HCT116 (cell line): ENCODE measurements at regions not wholly inside any gene's neighbourhood (a gene's known extent, or its start where the extent isn't known, plus 50 kb on each side); places are given as distances from the start of the nearest gene placed in this dataset.

ENCODE experiments used
- ATAC-seq: fragments of 200-7000 bp; cut with Tn5 transposase; 2 replicates; pipeline ENCODE4 v1.9.1; 2020; ENCODE audit warnings: mild to moderate bottlenecking, moderate library complexity
- BruUV-seq: library from RNA; stranded (reverse); fragments of 400-500 nt; replicated peaks from 2 replicates; lab custom pipeline; 2021; lab: Mats Ljungman, UMichigan
- CTCF ChIA-PET: fragments of 300-600 bp; sonication (Branson Sonifier 250); formaldehyde crosslinking; loops from one replicate; lab custom pipeline; 2021; ENCODE audit warnings: antibody characterized with exemption; lab: Charles Lee
- POLR2A ChIA-PET: fragments of 300-600, 350-600 bp; sonication (Branson Sonifier 250); formaldehyde crosslinking; loops from one replicate; lab custom pipeline; 2021; ENCODE audit warnings: antibody characterized with exemption; lab: Charles Lee
- RAD21 ChIA-PET, 2 experiments: fragments of 300-600 bp; sonication (Branson Sonifier 250); formaldehyde crosslinking; loops; one replicate each; lab custom pipeline; 2023; ENCODE audit warnings: low total read pairs in 2 of 2; ENCODE audit not compliant: uncharacterized antibody in 2 of 2, unreplicated experiment in 2 of 2, low non-redundant PET in 1 of 2; lab: Charles Lee
- DNase-seq: peaks from one replicate; pipeline ENCODE4 v3.0.0-alpha.2; 2010; ENCODE audit warnings: low read depth, low spot score
- H2AFZ ChIP-seq: fragments of 200-600 bp; shearing (Covaris generic), sonication (generic); 2 replicates; pipeline ENCODE4 v1.6.1; 2017; ENCODE audit warnings: low read depth, mixed run types, mixed read lengths, antibody characterized with exemption, low read length; ENCODE audit not compliant: poor library complexity, severe bottlenecking
- H3K27ac ChIP-seq: 2 replicates; pipeline ENCODE4 v1.5.1; 2012; ENCODE audit warnings: low read depth, low read length
- H3K27me3 ChIP-seq: fragments of 200-600 bp; sonication (generic); 2 replicates; pipeline ENCODE4 v1.6.1; 2016; ENCODE audit warnings: mixed run types, low read length, mixed read lengths; ENCODE audit not compliant: insufficient read depth
- H3K36me3 ChIP-seq, 2 experiments: fragments of 200-500 bp in 1 of 2; fragments of 200-600 bp in 1 of 2; sonication (Bioruptor generic) in 1 of 2; sonication (generic) in 1 of 2; 2 replicates each; pipeline versions ENCODE4 v1.5.1 to v1.6.1; 2014 to 2016; ENCODE audit warnings: low read length in 2 of 2, inconsistent platforms in 1 of 2, mixed read lengths in 1 of 2, mixed run types in 1 of 2; ENCODE audit not compliant: insufficient read depth in 2 of 2, control insufficient read depth in 1 of 2
- H3K4me1 ChIP-seq, 2 experiments: fragments of 200-600 bp in 1 of 2; sonication (generic) in 1 of 2; 2 replicates each; pipeline versions ENCODE4 v1.5.1 to v1.6.1; 2012 to 2017; ENCODE audit warnings: low read length in 2 of 2, inconsistent platforms in 1 of 2, mild to moderate bottlenecking in 1 of 2, mixed read lengths in 1 of 2, mixed run types in 1 of 2, moderate library complexity in 1 of 2; ENCODE audit not compliant: insufficient read depth in 2 of 2, control insufficient read depth in 1 of 2
- H3K4me2 ChIP-seq: fragments of 200-600 bp; sonication (generic); 2 replicates; pipeline ENCODE4 v1.6.1; 2017; ENCODE audit warnings: mixed run types, low read length, mixed read lengths
- H3K4me3 ChIP-seq, 2 experiments: fragments of 200-600 bp in 1 of 2; sonication (generic) in 1 of 2; replicated peaks in 1 of 2; 2 replicates each; pipeline ENCODE4 v1.5.1; 2011 to 2016; ENCODE audit warnings: low read length in 2 of 2, control low read depth in 1 of 2, low read depth in 1 of 2, mild to moderate bottlenecking in 1 of 2, mixed read lengths in 1 of 2, mixed run types in 1 of 2
- H3K79me2 ChIP-seq: fragments of 200-600 bp; sonication (generic); 2 replicates; pipeline ENCODE4 v1.6.1; 2017; ENCODE audit warnings: mild to moderate bottlenecking, mixed run types, low read length, moderate library complexity, mixed read lengths; ENCODE audit not compliant: insufficient read depth
- H3K9ac ChIP-seq: fragments of 200-600 bp; sonication (generic); 2 replicates; pipeline ENCODE4 v1.6.1; 2016; ENCODE audit warnings: low read length, mixed read lengths
- H3K9me2 ChIP-seq: fragments of 200-600 bp; sonication (generic), shearing (Covaris generic); 2 replicates; pipeline ENCODE4 v1.6.1; 2017; ENCODE audit warnings: mixed run types, mild to moderate bottlenecking, moderate library complexity; ENCODE audit not compliant: insufficient read depth
- H3K9me3 ChIP-seq, 2 experiments: fragments of 200-500 bp in 1 of 2; fragments of 200-600 bp in 1 of 2; sonication (Bioruptor generic) in 1 of 2; sonication (generic) in 1 of 2; 2 replicates each; pipeline ENCODE4 v1.6.1; 2014 to 2017; ENCODE audit warnings: low read length in 2 of 2, mixed read lengths in 2 of 2, inconsistent platforms in 1 of 2, low read depth in 1 of 2, mild to moderate bottlenecking in 1 of 2, mixed run types in 1 of 2, moderate library complexity in 1 of 2; ENCODE audit not compliant: control insufficient read depth in 1 of 2, insufficient read depth in 1 of 2
- H4K20me1 ChIP-seq: fragments of 200-600 bp; sonication (generic), shearing (Covaris generic); 2 replicates; pipeline ENCODE4 v1.6.1; 2017; ENCODE audit warnings: mixed run types, mild to moderate bottlenecking, moderate library complexity; ENCODE audit not compliant: insufficient read depth
- CBX3 ChIP-seq: IDR thresholded peaks from 2 replicates; pipeline ENCODE4 v1.6.1; 2012; ENCODE audit warnings: low read depth
- EGR1 ChIP-seq: IDR thresholded peaks from 2 replicates; pipeline ENCODE4 v1.6.1; 2012; ENCODE audit warnings: low read depth
- EZH2 ChIP-seq: fragments of 200-600 bp; sonication (generic); IDR thresholded peaks from 2 replicates; pipeline ENCODE4 v1.6.1; 2017; ENCODE audit warnings: antibody characterized with exemption, mixed run types
- FOSL1 ChIP-seq: IDR thresholded peaks from 2 replicates; pipeline ENCODE4 v1.6.1; 2012; ENCODE audit warnings: low read depth
- POLR2A ChIP-seq: IDR thresholded peaks from 2 replicates; pipeline ENCODE4 v1.7.0; 2011; ENCODE audit warnings: borderline replicate concordance; ENCODE audit not compliant: insufficient read depth, insufficient read length; ENCODE audit errors: extremely low read depth
- POLR2AphosphoS5 ChIP-seq: IDR thresholded peaks from 2 replicates; pipeline ENCODE4 v1.6.1; 2011; ENCODE audit warnings: mild to moderate bottlenecking, low read depth, low read length, moderate library complexity
- RAD21 ChIP-seq: IDR thresholded peaks from 2 replicates; pipeline ENCODE4 v1.6.1; 2012; ENCODE audit warnings: low read depth, mild to moderate bottlenecking
- SIN3A ChIP-seq: IDR thresholded peaks from 2 replicates; pipeline ENCODE4 v1.6.1; 2012; ENCODE audit warnings: low read depth
- SP1 ChIP-seq: IDR thresholded peaks from 2 replicates; pipeline ENCODE4 v1.6.1; 2012; ENCODE audit warnings: low read depth
- SRF ChIP-seq: IDR thresholded peaks from 2 replicates; pipeline ENCODE4 v1.6.1; 2012; ENCODE audit warnings: low read depth
- TCF7L2 ChIP-seq: IDR thresholded peaks from 2 replicates; pipeline ENCODE4 v1.7.0; 2011; ENCODE audit warnings: borderline replicate concordance, inconsistent platforms; ENCODE audit not compliant: insufficient read depth, insufficient read length; ENCODE audit errors: extremely low read depth
- YY1 ChIP-seq: IDR thresholded peaks from 2 replicates; pipeline ENCODE4 v1.6.1; 2011; ENCODE audit warnings: low read length, low read depth, moderate library complexity, mild to moderate bottlenecking; ENCODE audit not compliant: insufficient replicate concordance; ENCODE audit errors: extremely low read depth
- ZFX ChIP-seq: fragments of 450-650 bp; IDR thresholded peaks from 2 replicates; pipeline ENCODE4 v1.6.1; 2017
- ZNF274 ChIP-seq: fragments of 200-500 bp; sonication (Bioruptor generic); IDR thresholded peaks from 2 replicates; pipeline ENCODE4 v1.6.1; 2014; ENCODE audit warnings: mild to moderate bottlenecking, low read depth, low read length, inconsistent platforms
- intact Hi-C: fragments of 100-400 bp; cut with micrococcal nuclease; formaldehyde crosslinking; loops from 2 replicates; pipeline ENCODE4 v1.10.0; 2022
- TF ChIP-seq, protein P1 (sequence below): IDR thresholded peaks from 2 replicates; pipeline ENCODE4 v1.6.1; 2012
- TF ChIP-seq, protein P2 (sequence below): IDR thresholded peaks from 2 replicates; pipeline ENCODE4 v1.6.1; 2012
- TF ChIP-seq, protein P3 (sequence below), 3 experiments: fragments of 200-600 bp in 1 of 3; sonication (generic) in 1 of 3; IDR thresholded peaks in 2 of 3; conservative IDR thresholded peaks in 1 of 3; 2 replicates each; pipeline ENCODE4 v1.5.1; 2012 to 2017; ENCODE audit warnings: low read depth in 2 of 3, low read length in 2 of 3, antibody characterized with exemption in 1 of 3, borderline replicate concordance in 1 of 3, control low read depth in 1 of 3, mild to moderate bottlenecking in 1 of 3, mixed read lengths in 1 of 3, mixed run types in 1 of 3, moderate library complexity in 1 of 3; ENCODE audit not compliant: insufficient read depth in 1 of 3
- TF ChIP-seq, protein P4 (sequence below): IDR thresholded peaks from 2 replicates; pipeline ENCODE4 v1.6.1; 2011; ENCODE audit warnings: mild to moderate bottlenecking, low read length, moderate library complexity; ENCODE audit not compliant: insufficient replicate concordance; ENCODE audit errors: extremely low read depth

DNA sequence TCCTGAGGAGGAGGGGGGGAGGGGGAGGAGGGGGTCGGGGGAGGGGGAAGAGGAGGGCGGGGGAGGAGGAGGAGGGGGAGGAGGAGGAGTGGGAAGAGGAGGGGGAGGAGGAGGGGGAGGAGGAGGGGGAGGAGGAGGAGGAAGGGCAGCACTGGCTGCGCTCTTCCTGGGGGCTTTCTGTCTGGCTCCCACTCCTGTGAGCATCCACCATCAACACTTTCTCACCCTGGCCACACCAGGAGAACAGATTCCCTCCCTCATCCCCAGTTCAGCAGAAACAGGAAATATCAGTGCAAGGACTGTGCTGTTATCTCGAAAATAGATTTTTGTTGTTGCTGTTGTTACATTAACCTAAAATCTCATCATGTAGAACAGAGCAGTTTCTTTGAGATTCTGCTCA is 530.5 kb downstream of the ACTR3B start:
- TF ChIP-seq YY1 = no peak
- TF ChIP-seq, protein P1, sequence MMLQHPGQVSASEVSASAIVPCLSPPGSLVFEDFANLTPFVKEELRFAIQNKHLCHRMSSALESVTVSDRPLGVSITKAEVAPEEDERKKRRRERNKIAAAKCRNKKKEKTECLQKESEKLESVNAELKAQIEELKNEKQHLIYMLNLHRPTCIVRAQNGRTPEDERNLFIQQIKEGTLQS = no peak
- TF ChIP-seq SIN3A = no peak
- TF ChIP-seq CBX3 = no peak
- no peak for TF ChIP-seq SRF
- TF ChIP-seq, protein P2, sequence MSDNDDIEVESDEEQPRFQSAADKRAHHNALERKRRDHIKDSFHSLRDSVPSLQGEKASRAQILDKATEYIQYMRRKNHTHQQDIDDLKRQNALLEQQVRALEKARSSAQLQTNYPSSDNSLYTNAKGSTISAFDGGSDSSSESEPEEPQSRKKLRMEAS = no peak
- no peak for TF ChIP-seq SP1
- TF ChIP-seq RAD21 = no peak
- no peak for TF ChIP-seq POLR2A
- no peak for TF ChIP-seq ZFX
- no peak for TF ChIP-seq EZH2
- TF ChIP-seq FOSL1 = no peak
- TF ChIP-seq, all 23 proteins: peak for 0
- RAD21 ChIA-PET = no interaction called here

DNA sequence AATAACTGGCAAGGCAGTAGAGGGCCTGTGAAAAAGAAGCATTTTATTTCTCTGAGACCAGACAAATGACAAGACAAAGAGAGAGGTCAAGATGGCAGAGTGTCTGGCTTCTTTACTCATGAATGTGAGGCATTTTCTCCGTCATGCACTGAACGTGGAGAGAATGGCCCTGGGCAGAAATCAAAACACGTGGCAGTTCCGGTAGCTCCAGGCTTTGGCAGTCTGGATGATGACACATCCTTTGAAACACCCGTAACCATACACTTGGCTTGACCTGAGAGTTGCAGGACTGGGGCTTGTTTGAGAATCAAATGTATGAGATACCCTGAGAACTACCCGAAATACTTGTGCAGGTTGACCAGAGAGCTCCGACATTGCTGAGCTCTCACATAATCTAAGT is 537.6 kb downstream of the ACTR3B start:
- H3K4me1 ChIP-seq = no peaks in the 10 kb centered on the region
- no peaks in the 10 kb centered on the region for H3K9me2 ChIP-seq
- no TSS peak for BruUV-seq
- H3K9me3 ChIP-seq = no peaks in the 10 kb centered on the region; a peak in 1 of 4 replicates
- no peaks in the 10 kb centered on the region for H3K79me2 ChIP-seq
- no peaks in the 10 kb centered on the region for H3K36me3 ChIP-seq
- no peaks in the 10 kb centered on the region for H4K20me1 ChIP-seq
- H3K27me3 ChIP-seq = no peaks in the 10 kb centered on the region
- POLR2A ChIA-PET = no interaction called here
- intact Hi-C loops = no loop called here
- no peak overlapping the region for H3K9ac ChIP-seq
- no peak overlapping the region for H2AFZ ChIP-seq
- H3K27ac ChIP-seq = no peak overlapping the region
- CTCF ChIA-PET = no interaction called here
- RAD21 ChIA-PET = no interaction called here
- H3K4me3 ChIP-seq = no peak overlapping the region
- no peak for ATAC-seq
- no peak for DNase-seq
- H3K4me2 ChIP-seq = no peak overlapping the region
- TF ChIP-seq, protein P3, sequence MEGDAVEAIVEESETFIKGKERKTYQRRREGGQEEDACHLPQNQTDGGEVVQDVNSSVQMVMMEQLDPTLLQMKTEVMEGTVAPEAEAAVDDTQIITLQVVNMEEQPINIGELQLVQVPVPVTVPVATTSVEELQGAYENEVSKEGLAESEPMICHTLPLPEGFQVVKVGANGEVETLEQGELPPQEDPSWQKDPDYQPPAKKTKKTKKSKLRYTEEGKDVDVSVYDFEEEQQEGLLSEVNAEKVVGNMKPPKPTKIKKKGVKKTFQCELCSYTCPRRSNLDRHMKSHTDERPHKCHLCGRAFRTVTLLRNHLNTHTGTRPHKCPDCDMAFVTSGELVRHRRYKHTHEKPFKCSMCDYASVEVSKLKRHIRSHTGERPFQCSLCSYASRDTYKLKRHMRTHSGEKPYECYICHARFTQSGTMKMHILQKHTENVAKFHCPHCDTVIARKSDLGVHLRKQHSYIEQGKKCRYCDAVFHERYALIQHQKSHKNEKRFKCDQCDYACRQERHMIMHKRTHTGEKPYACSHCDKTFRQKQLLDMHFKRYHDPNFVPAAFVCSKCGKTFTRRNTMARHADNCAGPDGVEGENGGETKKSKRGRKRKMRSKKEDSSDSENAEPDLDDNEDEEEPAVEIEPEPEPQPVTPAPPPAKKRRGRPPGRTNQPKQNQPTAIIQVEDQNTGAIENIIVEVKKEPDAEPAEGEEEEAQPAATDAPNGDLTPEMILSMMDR (IDR thresholded peaks at IDR 0.05 in 2 of 3, conservative IDR thresholded peaks at IDR 0.05 in 1 of 3; ENCODE audit: borderline replicate concordance in 1 of 3, insufficient read depth in 1 of 3, low read depth in 2 of 3, low read length in 2 of 3) = no peak
- TF ChIP-seq, protein P4, sequence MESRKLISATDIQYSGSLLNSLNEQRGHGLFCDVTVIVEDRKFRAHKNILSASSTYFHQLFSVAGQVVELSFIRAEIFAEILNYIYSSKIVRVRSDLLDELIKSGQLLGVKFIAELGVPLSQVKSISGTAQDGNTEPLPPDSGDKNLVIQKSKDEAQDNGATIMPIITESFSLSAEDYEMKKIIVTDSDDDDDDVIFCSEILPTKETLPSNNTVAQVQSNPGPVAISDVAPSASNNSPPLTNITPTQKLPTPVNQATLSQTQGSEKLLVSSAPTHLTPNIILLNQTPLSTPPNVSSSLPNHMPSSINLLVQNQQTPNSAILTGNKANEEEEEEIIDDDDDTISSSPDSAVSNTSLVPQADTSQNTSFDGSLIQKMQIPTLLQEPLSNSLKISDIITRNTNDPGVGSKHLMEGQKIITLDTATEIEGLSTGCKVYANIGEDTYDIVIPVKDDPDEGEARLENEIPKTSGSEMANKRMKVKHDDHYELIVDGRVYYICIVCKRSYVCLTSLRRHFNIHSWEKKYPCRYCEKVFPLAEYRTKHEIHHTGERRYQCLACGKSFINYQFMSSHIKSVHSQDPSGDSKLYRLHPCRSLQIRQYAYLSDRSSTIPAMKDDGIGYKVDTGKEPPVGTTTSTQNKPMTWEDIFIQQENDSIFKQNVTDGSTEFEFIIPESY = no peak
- no peak for TF ChIP-seq FOSL1
- no peak for TF ChIP-seq SP1
- TF ChIP-seq, protein P1 = no peak
- no peak for TF ChIP-seq EGR1
- no peak for TF ChIP-seq CBX3
- no peak for TF ChIP-seq ZNF274
- no peak for TF ChIP-seq POLR2AphosphoS5
- TF ChIP-seq TCF7L2 = no peak
- TF ChIP-seq ZFX = no peak
- no peak for TF ChIP-seq EZH2

More for the DNA sequence above, 530.5 kb downstream of the ACTR3B start:
- H3K27me3 ChIP-seq = no peaks in the 10 kb centered on the region
- POLR2A ChIA-PET = no interaction called here
- no peak overlapping the region for H3K9ac ChIP-seq
- H3K4me3 ChIP-seq = no peak overlapping the region
- H4K20me1 ChIP-seq = no peaks in the 10 kb centered on the region
- intact Hi-C loops = no loop called here
- H3K9me3 ChIP-seq = no peaks in the 10 kb centered on the region; a peak in 1 of 4 replicates
- H3K4me1 ChIP-seq = no peaks in the 10 kb centered on the region
- no peaks in the 10 kb centered on the region for H3K79me2 ChIP-seq
- H3K4me2 ChIP-seq = no peak overlapping the region
- no peak for DNase-seq
- no peaks in the 10 kb centered on the region for H3K9me2 ChIP-seq
- H3K27ac ChIP-seq = no peak overlapping the region
- CTCF ChIA-PET = no interaction called here
- no TSS peak for BruUV-seq
- no peak for ATAC-seq
- H3K36me3 ChIP-seq = no peaks in the 10 kb centered on the region
- H2AFZ ChIP-seq = no peak overlapping the region
